H1 (cell line): ENCODE measurements at regions not wholly inside any gene's neighbourhood (a gene's known extent, or its start where the extent isn't known, plus 50 kb on each side); places are given as distances from the start of the nearest gene placed in this dataset.

Experiments used
- CTCF ChIA-PET: fragments of 300-600 bp; sonication (Branson Sonifier 250); formaldehyde crosslinking; loops from one replicate; lab custom pipeline; 2021; ENCODE audit not compliant: partially characterized antibody; lab: Charles Lee
- POLR2A ChIA-PET: fragments of 300-600 bp; sonication (Branson Sonifier 250); formaldehyde crosslinking; loops from one replicate; lab custom pipeline; 2021; ENCODE audit warnings: inconsistent platforms; ENCODE audit not compliant: partially characterized antibody; lab: Charles Lee
- DNase-seq, 2 experiments: peaks; one replicate each; pipeline versions ENCODE4 v3.0.0 to v3.0.0-alpha.2; 2010 to 2022; ENCODE audit warnings: low spot score in 2 of 2, low read depth in 1 of 2, mixed read lengths in 1 of 2
- FAIRE-seq: peaks from 2 replicates; lab custom pipeline; 2011; peaks lifted over from hg19 to GRCh38; lab: Jason Lieb, UNC
- H2AFZ ChIP-seq: 2 replicates; pipeline ENCODE4 v1.8.1; 2012; ENCODE audit warnings: low read length, inconsistent platforms
- H2AK5ac ChIP-seq: 2 replicates; pipeline ENCODE4 v1.6.1; 2013; ENCODE audit warnings: low read depth, low read length
- H2BK120ac ChIP-seq: replicated peaks from 2 replicates; pipeline ENCODE3; 2013; ENCODE audit warnings: low read depth, low read length, inconsistent platforms
- H2BK12ac ChIP-seq: 2 replicates; pipeline ENCODE4 v1.6.1; 2013; ENCODE audit warnings: low read depth, low read length
- H2BK15ac ChIP-seq: 2 replicates; pipeline ENCODE4 v1.6.1; 2013; ENCODE audit warnings: low read length
- H2BK20ac ChIP-seq: 2 replicates; pipeline ENCODE4 v1.6.1; 2013; ENCODE audit warnings: low read length
- H2BK5ac ChIP-seq: 2 replicates; pipeline ENCODE4 v1.6.1; 2013; ENCODE audit warnings: low read depth, low read length
- H3K14ac ChIP-seq: 2 replicates; pipeline ENCODE4 v1.6.1; 2013; ENCODE audit warnings: inconsistent platforms; ENCODE audit not compliant: insufficient read length
- H3K18ac ChIP-seq: 2 replicates; pipeline ENCODE4 v1.6.1; 2013; ENCODE audit warnings: low read length; ENCODE audit errors: extremely low read depth
- H3K23ac ChIP-seq: 2 replicates; pipeline ENCODE4 v1.6.1; 2013; ENCODE audit warnings: inconsistent platforms; ENCODE audit not compliant: insufficient read length
- H3K23me2 ChIP-seq: 2 replicates; pipeline ENCODE4 v1.6.1; 2013; ENCODE audit warnings: low read depth, low read length
- H3K27ac ChIP-seq: 2 replicates; pipeline ENCODE4 v1.6.1; 2011; ENCODE audit warnings: low read depth, low read length, inconsistent platforms
- H3K27me3 ChIP-seq, 4 experiments: replicated peaks in 1 of 4; 1 replicate in 1 of 4; 2 replicates in 3 of 4; pipeline versions ENCODE4 v1.6.1 to v1.8.1; 2011 to 2013; ENCODE audit warnings: low read length in 3 of 4, mild to moderate bottlenecking in 3 of 4, inconsistent platforms in 2 of 4, mixed read lengths in 2 of 4, moderate library complexity in 1 of 4; ENCODE audit not compliant: control insufficient read depth in 3 of 4, insufficient read depth in 3 of 4; ENCODE audit errors: extremely low read depth in 1 of 4
- H3K36me3 ChIP-seq, 4 experiments: 2 replicates each; pipeline versions ENCODE4 v1.6.1 to v1.8.1; 2011 to 2013; ENCODE audit warnings: mild to moderate bottlenecking in 4 of 4, low read length in 3 of 4, moderate library complexity in 2 of 4, control low read depth in 1 of 4, inconsistent platforms in 1 of 4; ENCODE audit not compliant: insufficient read depth in 4 of 4, control insufficient read depth in 2 of 4
- H3K4ac ChIP-seq: replicated peaks from 2 replicates; pipeline ENCODE3; 2013; ENCODE audit warnings: low read length, low read depth, mixed read lengths, inconsistent platforms; ENCODE audit not compliant: insufficient read length
- H3K4me1 ChIP-seq, 4 experiments: replicated peaks in 1 of 4; 1 replicate in 1 of 4; 2 replicates in 3 of 4; pipeline versions ENCODE4 v1.6.1 to v1.8.1; 2011 to 2013; ENCODE audit warnings: low read length in 3 of 4, inconsistent platforms in 2 of 4, mixed read lengths in 1 of 4; ENCODE audit not compliant: insufficient read depth in 4 of 4, control insufficient read depth in 3 of 4
- H3K4me2 ChIP-seq, 2 experiments: 2 replicates each; pipeline versions ENCODE4 v1.6.1 to v1.8.1; 2011 to 2013; ENCODE audit warnings: low read depth in 2 of 2, low read length in 2 of 2, control low read depth in 1 of 2, inconsistent platforms in 1 of 2, mild to moderate bottlenecking in 1 of 2; ENCODE audit not compliant: insufficient read depth in 1 of 2
- H3K4me3 ChIP-seq, 4 experiments: fragments of 200-600, 300-600 bp in 1 of 4; sonication (generic), shearing (Covaris generic), sonication (Bioruptor Twin) in 1 of 4; 2 replicates each; pipeline versions ENCODE4 v1.5.1 to v1.8.1; 2011 to 2016; ENCODE audit warnings: low read length in 4 of 4, low read depth in 3 of 4, control low read depth in 2 of 4, inconsistent platforms in 2 of 4, mild to moderate bottlenecking in 2 of 4, mixed read lengths in 1 of 4, moderate library complexity in 1 of 4; ENCODE audit not compliant: insufficient read depth in 2 of 4; ENCODE audit errors: extremely low read depth in 1 of 4
- H3K56ac ChIP-seq: replicated peaks from 2 replicates; pipeline ENCODE3; 2013; ENCODE audit warnings: low read depth, mild to moderate bottlenecking, mixed read lengths, low read length, inconsistent platforms; ENCODE audit not compliant: insufficient read length
- H3K79me1 ChIP-seq: 2 replicates; pipeline ENCODE4 v1.6.1; 2013; ENCODE audit warnings: low read depth, low read length, control low read depth
- H3K79me2 ChIP-seq, 2 experiments: 2 replicates each; pipeline versions ENCODE4 v1.6.1 to v1.8.1; 2012 to 2013; ENCODE audit warnings: low read length in 2 of 2, mild to moderate bottlenecking in 2 of 2, inconsistent platforms in 1 of 2; ENCODE audit not compliant: insufficient read depth in 2 of 2, control insufficient read depth in 1 of 2
- H3K9ac ChIP-seq, 4 experiments: replicated peaks in 1 of 4; 1 replicate in 1 of 4; 2 replicates in 3 of 4; pipeline versions ENCODE4 v1.6.1 to v1.8.1; 2011 to 2013; ENCODE audit warnings: low read depth in 3 of 4, low read length in 3 of 4, control low read depth in 2 of 4, mild to moderate bottlenecking in 2 of 4, moderate library complexity in 2 of 4, inconsistent platforms in 1 of 4; ENCODE audit errors: extremely low read depth in 1 of 4
- H3K9me3 ChIP-seq, 2 experiments: 2 replicates each; pipeline versions ENCODE4 v1.6.1 to v1.8.1; 2012 to 2013; ENCODE audit warnings: mild to moderate bottlenecking in 2 of 2, moderate library complexity in 2 of 2, control low read depth in 1 of 2, inconsistent platforms in 1 of 2, low read depth in 1 of 2, low read length in 1 of 2, mixed read lengths in 1 of 2; ENCODE audit not compliant: insufficient read depth in 2 of 2
- H4K20me1 ChIP-seq, 2 experiments: replicated peaks in 1 of 2; 2 replicates each; pipeline versions ENCODE3 to v1.8.1; 2011 to 2013; ENCODE audit warnings: inconsistent platforms in 2 of 2, low read length in 2 of 2, mild to moderate bottlenecking in 1 of 2; ENCODE audit not compliant: insufficient read depth in 2 of 2, control insufficient read depth in 1 of 2
- H4K5ac ChIP-seq: 2 replicates; pipeline ENCODE4 v1.6.1; 2013; ENCODE audit warnings: low read length, low read depth, mixed read lengths, inconsistent platforms; ENCODE audit not compliant: insufficient read length
- H4K8ac ChIP-seq: 2 replicates; pipeline ENCODE4 v1.8.0; 2013; ENCODE audit warnings: mild to moderate bottlenecking, moderate library complexity, low read length, inconsistent platforms; ENCODE audit not compliant: insufficient read depth; ENCODE audit errors: extremely low read depth
- H4K91ac ChIP-seq: replicated peaks from 2 replicates; pipeline ENCODE3; 2013; ENCODE audit warnings: low read length, mixed read lengths, inconsistent platforms; ENCODE audit not compliant: insufficient read length
- BCL11A ChIP-seq, 2 experiments: IDR thresholded peaks; one replicate each; pipeline ENCODE4 v1.6.1; 2011; ENCODE audit warnings: low read depth in 2 of 2, low read length in 2 of 2, mild to moderate bottlenecking in 2 of 2
- FOSL1 ChIP-seq: IDR thresholded peaks from 2 replicates; pipeline ENCODE4 v1.6.1; 2011; ENCODE audit warnings: mild to moderate bottlenecking, low read depth, low read length, moderate library complexity; ENCODE audit not compliant: insufficient read depth
- JUN ChIP-seq: IDR thresholded peaks from 2 replicates; pipeline ENCODE4 v1.6.1; 2011; ENCODE audit warnings: low read depth, mild to moderate bottlenecking, improper control_type of control experiment, low read length
- POU5F1 ChIP-seq: IDR thresholded peaks from 2 replicates; pipeline ENCODE4 v1.6.1; 2011; ENCODE audit warnings: low read depth, mild to moderate bottlenecking, low read length, moderate library complexity
- RAD21 ChIP-seq, 2 experiments: IDR thresholded peaks in 1 of 2; conservative IDR thresholded peaks in 1 of 2; 2 replicates each; pipeline ENCODE4 v1.6.1; 2011; ENCODE audit warnings: low read depth in 2 of 2, low read length in 2 of 2, improper control_type of control experiment in 1 of 2, inconsistent platforms in 1 of 2, mild to moderate bottlenecking in 1 of 2, moderate library complexity in 1 of 2
- RNF2 ChIP-seq: fragments of 200-900, 300-1000 bp; sonication (generic); IDR thresholded peaks from 2 replicates; pipeline ENCODE4 v1.7.1; 2016; ENCODE audit warnings: borderline replicate concordance, low read depth, mild to moderate bottlenecking, antibody characterized with exemption, low read length; ENCODE audit not compliant: poor library complexity, severe bottlenecking; ENCODE audit errors: missing control alignments
- SUZ12 ChIP-seq: fragments of 200-600 bp; sonication (generic); IDR thresholded peaks from 2 replicates; pipeline ENCODE4 v1.6.1; 2012; ENCODE audit warnings: mild to moderate bottlenecking, inconsistent platforms, low read length, moderate library complexity, mixed read lengths
- WGBS, 2 experiments: shearing (Covaris generic) in 1 of 2; methylation state at CpG; one replicate each; pipeline versions ENCODE4 v1.1.6 to v1.1.7; 2013 to 2015; ENCODE audit warnings: low lambda C conversion rate in 2 of 2, mixed read lengths in 2 of 2, inconsistent platforms in 1 of 2, low coverage in 1 of 2, missing lambda C conversion rate in 1 of 2; ENCODE audit not compliant: insufficient replicate concordance in 2 of 2, insufficient coverage in 1 of 2, insufficient read length in 1 of 2; ENCODE audit errors: extremely low coverage in 1 of 2, missing lambda C conversion rate in 1 of 2; 5-methylcytosine and 5-hydroxymethylcytosine counted together
- TF ChIP-seq, protein P1 (sequence below): IDR thresholded peaks from 2 replicates; pipeline ENCODE4 v1.6.1; 2011; ENCODE audit warnings: low read length, improper control_type of control experiment

DNA sequence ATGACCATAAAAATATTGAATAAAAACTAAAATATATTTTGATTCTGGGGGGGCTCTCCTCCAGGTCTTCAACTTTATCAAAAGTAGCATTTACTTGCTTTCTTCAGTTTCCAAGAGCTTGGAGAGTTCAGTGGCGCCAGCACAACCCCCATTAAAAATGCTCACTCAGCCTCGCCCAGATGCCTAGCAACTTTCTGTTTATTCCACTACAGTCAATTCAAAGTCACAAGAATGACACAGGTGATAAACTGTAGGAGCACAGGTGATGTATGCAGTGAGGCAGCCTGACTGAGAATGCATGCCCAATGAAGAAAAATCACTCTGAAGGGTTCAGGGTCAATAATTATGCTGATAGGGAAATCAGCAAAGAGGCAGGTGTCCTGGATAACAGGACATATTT is 159.4 kb upstream of the ATP1B1 start:
- peaks cover 0 to 2% (median 0%) of the 10 kb centered on the region in 4 experiments; a peak in 1 of 7 replicates for H3K4me1 ChIP-seq
- H2BK120ac ChIP-seq: no peak overlapping the region
- H3K36me3 ChIP-seq: no peaks in the 10 kb centered on the region
- H3K9me3 ChIP-seq: no peaks in the 10 kb centered on the region
- no peak overlapping the region for H3K4me3 ChIP-seq
- H3K27me3 ChIP-seq: no peaks in the 10 kb centered on the region; a peak in 1 of 7 replicates
- no peak overlapping the region for H3K14ac ChIP-seq
- no peak overlapping the region for H2BK20ac ChIP-seq
- H3K27ac ChIP-seq: no peak overlapping the region
- no peak overlapping the region for H3K56ac ChIP-seq
- H4K91ac ChIP-seq: no peak overlapping the region
- CTCF ChIA-PET: no interaction called here
- DNase-seq (no peak), FAIRE-seq (no peak)
- no peak overlapping the region for H2AFZ ChIP-seq
- H3K9ac ChIP-seq: no peak overlapping the region
- H3K79me2 ChIP-seq: no peaks in the 10 kb centered on the region
- POLR2A ChIA-PET: no interaction called here
- no peak overlapping the region for H2BK12ac ChIP-seq
- H3K23me2 ChIP-seq: no peaks in the 10 kb centered on the region; the same call in 1 of the 2 replicates
- H3K79me1 ChIP-seq: no peaks in the 10 kb centered on the region
- no peak overlapping the region for H3K18ac ChIP-seq
- H4K20me1 ChIP-seq: no peaks in the 10 kb centered on the region
- no peak overlapping the region for H4K5ac ChIP-seq
- H2BK15ac ChIP-seq: no peak overlapping the region
- no peak overlapping the region for H2AK5ac ChIP-seq
- H3K23ac ChIP-seq: no peak overlapping the region
- no peak overlapping the region for H4K8ac ChIP-seq
- no peak for TF ChIP-seq JUN
- TF ChIP-seq POU5F1: no peak
- TF ChIP-seq RAD21 (IDR thresholded peaks at IDR 0.05 in 1 of 2, conservative IDR thresholded peaks at IDR 0.05 in 1 of 2; ENCODE audit: low read depth in 2 of 2, low read length in 2 of 2): no peak
- TF ChIP-seq, protein P1, sequence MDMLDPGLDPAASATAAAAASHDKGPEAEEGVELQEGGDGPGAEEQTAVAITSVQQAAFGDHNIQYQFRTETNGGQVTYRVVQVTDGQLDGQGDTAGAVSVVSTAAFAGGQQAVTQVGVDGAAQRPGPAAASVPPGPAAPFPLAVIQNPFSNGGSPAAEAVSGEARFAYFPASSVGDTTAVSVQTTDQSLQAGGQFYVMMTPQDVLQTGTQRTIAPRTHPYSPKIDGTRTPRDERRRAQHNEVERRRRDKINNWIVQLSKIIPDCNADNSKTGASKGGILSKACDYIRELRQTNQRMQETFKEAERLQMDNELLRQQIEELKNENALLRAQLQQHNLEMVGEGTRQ: no peak
- TF ChIP-seq RNF2: no peak
- TF ChIP-seq BCL11A (IDR thresholded peaks at IDR 0.05; ENCODE audit: low read depth in 2 of 2, low read length in 2 of 2): no peak
- no peak for TF ChIP-seq SUZ12
- TF ChIP-seq FOSL1: no peak
- no peak overlapping the region for H3K4ac ChIP-seq
- H2BK5ac ChIP-seq: no peak overlapping the region
- 91% methylated on average over 2 of the region's 2 CpGs; no CpG with 5 or more reads in 1 of the 2 experiments for WGBS, 2 experiments
- H3K4me2 ChIP-seq: no peak overlapping the region
